Astrocyte of the spinal cord (primary cell): ENCODE measurements at regions not wholly inside any gene's neighbourhood (a gene's known extent, or its start where the extent isn't known, plus 50 kb on each side); places are given as distances from the start of the nearest gene placed in this dataset.

Experiments used
- DNase-seq: peaks from one replicate; pipeline ENCODE4 v3.0.0; 2011; ENCODE audit warnings: low read depth, low spot score
- H3K4me3 ChIP-seq: 2 replicates; pipeline ENCODE4 v1.5.1; 2011; ENCODE audit warnings: low read depth, mild to moderate bottlenecking, low read length, moderate library complexity
- CTCF ChIP-seq: IDR thresholded peaks from 2 replicates; pipeline ENCODE4 v1.5.1; 2012; ENCODE audit warnings: low read depth, mild to moderate bottlenecking, low read length, inconsistent platforms
- in situ Hi-C: cut with HindIII; loops from 2 replicates; pipeline ENCODE4 v1.10.0; 2017; ENCODE audit warnings: low sequenced_read_pairs

- TF ChIP-seq CTCF: no peak
- no peak for DNase-seq
- H3K4me3 ChIP-seq: no peak overlapping the region
- in situ Hi-C loops: no loop called here
Measured at GRCh38 chr12:16927259-16927658, 321.3 kb upstream of the LMO3 start.

GRCh38 chr12:16920451-16920850 lies 314.5 kb upstream of the LMO3 start:
- no peak for DNase-seq
- in situ Hi-C loops: no loop called here
- no peak overlapping the region for H3K4me3 ChIP-seq
- no peak for TF ChIP-seq CTCF

GRCh38 chr12:16919551-16919950 lies 313.6 kb upstream of the LMO3 start:
- H3K4me3 ChIP-seq: no peak overlapping the region
- no peak for DNase-seq
- no peak for TF ChIP-seq CTCF
- in situ Hi-C loops: no loop called here

- no peak for TF ChIP-seq CTCF
Measured at GRCh38 chr12:16914853-16915252, 308.9 kb upstream of the LMO3 start.

GRCh38 chr12:16913832-16914490 lies 308.0 kb upstream of the LMO3 start:
- in situ Hi-C loops: no loop called here
- H3K4me3 ChIP-seq: no peak overlapping the region
- no peak for TF ChIP-seq CTCF
- DNase-seq: no peak

More at GRCh38 chr12:16914853-16915252, 308.9 kb upstream of the LMO3 start:
- no peak overlapping the region for H3K4me3 ChIP-seq
- in situ Hi-C loops: no loop called here
- no peak for DNase-seq

- in situ Hi-C loops: no loop called here
- TF ChIP-seq CTCF: no peak
- no peak overlapping the region for H3K4me3 ChIP-seq
- no peak for DNase-seq
Measured at GRCh38 chr12:16901946-16902345, 296.0 kb upstream of the LMO3 start.
